ENCODE measurements at regions not wholly inside any gene's neighbourhood (a gene's known extent, or its start where the extent isn't known, plus 50 kb on each side); places are given as distances from the start of the nearest gene placed in this dataset.

GRCh38 chr4:56286763-56287162, 100.5 kb downstream of the AASDH start:
- Histone ChIP-seq H2BK5ac (ENCODE audit: low read length) (no peak overlapping the region), H3K27ac (ENCODE audit: low read depth, low read length) (no peak overlapping the region)
- no CpG with 5 or more reads among the region's 5 CpGs for WGBS (ENCODE audit: extremely low coverage, insufficient coverage, low lambda C conversion rate)

DNA sequence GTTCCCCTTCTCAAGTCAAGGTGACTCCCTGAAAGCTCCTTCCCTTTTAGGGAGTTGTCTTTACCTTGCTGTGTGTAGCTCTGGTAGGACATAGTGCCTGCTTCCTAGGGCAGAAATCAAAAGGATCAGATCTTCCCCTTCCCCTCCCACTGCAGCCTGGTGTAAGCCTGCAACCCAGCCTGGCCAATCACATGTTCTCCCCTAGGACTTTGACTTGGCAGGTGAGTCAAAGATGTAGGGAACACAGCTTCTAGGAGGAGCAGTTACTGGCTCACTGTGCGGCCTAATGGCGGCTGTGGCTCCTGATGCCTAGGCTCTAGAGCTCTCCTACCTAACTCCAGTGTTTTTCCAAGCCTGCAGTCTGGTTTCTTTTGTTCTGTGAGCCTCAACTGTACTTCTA, 103.9 kb downstream of the AASDH start:
- Histone ChIP-seq H3K18ac (ENCODE audit: low read length) (no peak overlapping the region), H3K27me3 (ENCODE audit: insufficient read depth, low read length, poor library complexity) (no peaks in the 10 kb centered on the region), H3K4me1 (ENCODE audit: control insufficient read depth, low read depth, low read length) (peaks cover 11% of the 10 kb centered on the region), H2BK15ac (replicated peaks; ENCODE audit: low read depth) (no peak overlapping the region), H3K79me2 (ENCODE audit: control insufficient read depth, insufficient read depth, low read length) (no peaks in the 10 kb centered on the region), H3K23ac (ENCODE audit: low read length) (no peak overlapping the region), H2BK120ac (ENCODE audit: low read depth, low read length) (no peak overlapping the region), H3K4me2 (ENCODE audit: low read length) (no peak overlapping the region), H3K9ac (ENCODE audit: low read length) (no peak overlapping the region), H3K79me1 (ENCODE audit: low read length) (no peaks in the 10 kb centered on the region), H4K5ac (ENCODE audit: low read length) (no peak overlapping the region), H2BK5ac (ENCODE audit: low read length) (peak overlapping the region; percentile 34), H3K4ac (ENCODE audit: low read depth, low read length) (no peak overlapping the region), H3K36me3 (ENCODE audit: control insufficient read depth, insufficient read depth, low read length) (no peaks in the 10 kb centered on the region), H3K4me3 (ENCODE audit: low read length) (no peak overlapping the region), H2AK5ac (ENCODE audit: low read length) (no peak overlapping the region), H3K56ac (ENCODE audit: low read length) (peak overlapping the region; percentile 57), H3K27ac (ENCODE audit: low read depth, low read length) (no peak overlapping the region), H4K8ac (ENCODE audit: low read depth, low read length) (no peak overlapping the region)
- WGBS (ENCODE audit: extremely low coverage, insufficient coverage, low lambda C conversion rate) = no CpG with 5 or more reads among the region's 2 CpGs
- DNase-seq = no peak

More at GRCh38 chr4:56286763-56287162, 100.5 kb downstream of the AASDH start:
- H3K9ac ChIP-seq (ENCODE audit: low read length) = no peak overlapping the region
- H3K23ac ChIP-seq (ENCODE audit: low read length) = no peak overlapping the region
- no peak overlapping the region for H2AK5ac ChIP-seq (ENCODE audit: low read length)
- H3K79me2 ChIP-seq (ENCODE audit: control insufficient read depth, insufficient read depth, low read length) = no peaks in the 10 kb centered on the region
- H2BK15ac ChIP-seq (replicated peaks; ENCODE audit: low read depth) = no peak overlapping the region
- no peak overlapping the region for H3K4ac ChIP-seq (ENCODE audit: low read depth, low read length)
- H3K4me3 ChIP-seq (ENCODE audit: low read length) = no peak overlapping the region
- H3K56ac ChIP-seq (ENCODE audit: low read length) = no peak overlapping the region
- H4K5ac ChIP-seq (ENCODE audit: low read length) = no peak overlapping the region
- DNase-seq = peak; percentile 16
- no peaks in the 10 kb centered on the region for H3K27me3 ChIP-seq (ENCODE audit: insufficient read depth, low read length, poor library complexity)
- H3K36me3 ChIP-seq (ENCODE audit: control insufficient read depth, insufficient read depth, low read length) = no peaks in the 10 kb centered on the region
- no peak overlapping the region for H3K4me2 ChIP-seq (ENCODE audit: low read length)
- no peak overlapping the region for H2BK120ac ChIP-seq (ENCODE audit: low read depth, low read length)
- H3K18ac ChIP-seq (ENCODE audit: low read length) = no peak overlapping the region
- H4K8ac ChIP-seq (ENCODE audit: low read depth, low read length) = no peak overlapping the region
- peaks cover 13% of the 10 kb centered on the region for H3K4me1 ChIP-seq (ENCODE audit: control insufficient read depth, low read depth, low read length)
- no peaks in the 10 kb centered on the region for H3K79me1 ChIP-seq (ENCODE audit: low read length)

DNA sequence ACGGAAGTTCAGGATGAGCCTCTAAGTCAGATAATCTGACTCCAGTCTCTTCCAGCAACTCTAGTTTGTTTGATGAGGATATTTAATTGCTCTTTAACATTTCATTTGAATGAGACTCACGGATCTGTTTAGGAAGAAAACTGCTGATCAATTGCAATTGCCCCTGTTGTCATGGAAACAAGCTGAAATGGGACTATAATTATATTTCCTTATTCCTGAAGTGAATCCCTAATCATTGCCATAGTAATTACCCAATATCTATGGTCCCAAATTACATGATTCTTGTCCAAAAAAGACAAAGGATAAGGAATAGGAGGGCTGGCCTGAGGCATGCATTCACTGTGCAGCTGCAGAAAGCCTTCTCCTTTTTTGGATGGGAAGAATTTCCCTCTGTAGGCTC, 105.3 kb downstream of the AASDH start:
- Histone ChIP-seq H3K79me1 (ENCODE audit: low read length) (no peaks in the 10 kb centered on the region), H3K27ac (ENCODE audit: low read depth, low read length) (no peak overlapping the region), H3K4me3 (ENCODE audit: low read length) (no peak overlapping the region), H4K8ac (ENCODE audit: low read depth, low read length) (no peak overlapping the region), H3K79me2 (ENCODE audit: control insufficient read depth, insufficient read depth, low read length) (no peaks in the 10 kb centered on the region), H2BK120ac (ENCODE audit: low read depth, low read length) (no peak overlapping the region), H3K56ac (ENCODE audit: low read length) (peak overlapping the region; percentile 29), H3K9ac (ENCODE audit: low read length) (no peak overlapping the region), H3K4ac (ENCODE audit: low read depth, low read length) (no peak overlapping the region), H2BK5ac (ENCODE audit: low read length) (no peak overlapping the region), H3K36me3 (ENCODE audit: control insufficient read depth, insufficient read depth, low read length) (no peaks in the 10 kb centered on the region), H3K18ac (ENCODE audit: low read length) (no peak overlapping the region), H3K4me2 (ENCODE audit: low read length) (no peak overlapping the region), H2AK5ac (ENCODE audit: low read length) (no peak overlapping the region), H3K23ac (ENCODE audit: low read length) (no peak overlapping the region), H2BK15ac (replicated peaks; ENCODE audit: low read depth) (no peak overlapping the region), H3K4me1 (ENCODE audit: control insufficient read depth, low read depth, low read length) (peaks cover 11% of the 10 kb centered on the region), H4K5ac (ENCODE audit: low read length) (no peak overlapping the region), H3K27me3 (ENCODE audit: insufficient read depth, low read length, poor library complexity) (no peaks in the 10 kb centered on the region)
- no CpG with 5 or more reads among the region's 2 CpGs for WGBS (ENCODE audit: extremely low coverage, insufficient coverage, low lambda C conversion rate)
- DNase-seq = no peak

- no peak overlapping the region for H2BK120ac ChIP-seq (ENCODE audit: low read depth, low read length)
- no peaks in the 10 kb centered on the region for H3K79me1 ChIP-seq (ENCODE audit: low read length)
- H3K9ac ChIP-seq (ENCODE audit: low read length) = no peak overlapping the region
- H2BK5ac ChIP-seq (ENCODE audit: low read length) = no peak overlapping the region
- H3K36me3 ChIP-seq (ENCODE audit: control insufficient read depth, insufficient read depth, low read length) = no peaks in the 10 kb centered on the region
- no peak overlapping the region for H2AK5ac ChIP-seq (ENCODE audit: low read length)
- H4K8ac ChIP-seq (ENCODE audit: low read depth, low read length) = no peak overlapping the region
- H3K27me3 ChIP-seq (ENCODE audit: insufficient read depth, low read length, poor library complexity) = no peaks in the 10 kb centered on the region
- no peak overlapping the region for H4K5ac ChIP-seq (ENCODE audit: low read length)
- H3K4me3 ChIP-seq (ENCODE audit: low read length) = no peak overlapping the region
- no peak overlapping the region for H3K56ac ChIP-seq (ENCODE audit: low read length)
- H3K4me2 ChIP-seq (ENCODE audit: low read length) = no peak overlapping the region
- H3K27ac ChIP-seq (ENCODE audit: low read depth, low read length) = no peak overlapping the region
- no peak for DNase-seq
- H3K23ac ChIP-seq (ENCODE audit: low read length) = no peak overlapping the region
- H2BK15ac ChIP-seq (replicated peaks; ENCODE audit: low read depth) = no peak overlapping the region
- H3K4ac ChIP-seq (ENCODE audit: low read depth, low read length) = no peak overlapping the region
- no peak overlapping the region for H3K18ac ChIP-seq (ENCODE audit: low read length)
- H3K4me1 ChIP-seq (ENCODE audit: control insufficient read depth, low read depth, low read length) = no peaks in the 10 kb centered on the region
- H3K79me2 ChIP-seq (ENCODE audit: control insufficient read depth, insufficient read depth, low read length) = no peaks in the 10 kb centered on the region
Observed at GRCh38 chr4:56276547-56276946, 110.7 kb downstream of the AASDH start.

DNA sequence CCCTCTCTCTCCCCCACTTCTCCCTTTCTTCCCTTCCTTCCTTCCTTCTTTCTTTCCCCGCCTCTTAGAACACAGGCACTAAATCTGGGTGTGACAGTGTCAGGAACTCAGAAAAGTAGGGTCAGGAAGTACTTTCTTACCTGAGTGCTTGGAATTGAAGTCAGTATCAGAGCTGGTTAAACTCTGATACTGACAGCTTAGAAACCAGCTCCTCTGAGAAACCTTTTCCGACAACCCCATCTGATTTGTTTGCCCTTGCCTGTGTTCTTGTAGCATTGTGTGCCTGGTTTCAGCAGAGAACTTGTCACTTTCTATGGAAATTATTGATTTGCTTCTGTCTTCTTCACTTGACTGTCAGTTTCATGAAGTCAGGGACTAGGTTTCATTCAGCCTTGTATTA, 113.9 kb downstream of the AASDH start:
- no peak overlapping the region for H2BK5ac ChIP-seq (ENCODE audit: low read length)
- no peaks in the 10 kb centered on the region for H3K79me2 ChIP-seq (ENCODE audit: control insufficient read depth, insufficient read depth, low read length)
- H3K36me3 ChIP-seq (ENCODE audit: control insufficient read depth, insufficient read depth, low read length) = no peaks in the 10 kb centered on the region
- no peak overlapping the region for H2BK15ac ChIP-seq (replicated peaks; ENCODE audit: low read depth)
- H4K5ac ChIP-seq (ENCODE audit: low read length) = no peak overlapping the region
- no peak overlapping the region for H3K23ac ChIP-seq (ENCODE audit: low read length)
- H3K4ac ChIP-seq (ENCODE audit: low read depth, low read length) = no peak overlapping the region
- no peak overlapping the region for H2AK5ac ChIP-seq (ENCODE audit: low read length)
- H3K27me3 ChIP-seq (ENCODE audit: insufficient read depth, low read length, poor library complexity) = no peaks in the 10 kb centered on the region
- no peak overlapping the region for H2BK120ac ChIP-seq (ENCODE audit: low read depth, low read length)
- H3K27ac ChIP-seq (ENCODE audit: low read depth, low read length) = no peak overlapping the region
- no peak overlapping the region for H3K18ac ChIP-seq (ENCODE audit: low read length)
- no peaks in the 10 kb centered on the region for H3K79me1 ChIP-seq (ENCODE audit: low read length)
- H4K8ac ChIP-seq (ENCODE audit: low read depth, low read length) = no peak overlapping the region
- WGBS (ENCODE audit: extremely low coverage, insufficient coverage, low lambda C conversion rate) = no CpG with 5 or more reads among the region's 2 CpGs
- no peak overlapping the region for H3K4me3 ChIP-seq (ENCODE audit: low read length)
- no peak overlapping the region for H3K4me2 ChIP-seq (ENCODE audit: low read length)
- H3K56ac ChIP-seq (ENCODE audit: low read length) = no peak overlapping the region
- no peak overlapping the region for H3K9ac ChIP-seq (ENCODE audit: low read length)
- H3K4me1 ChIP-seq (ENCODE audit: control insufficient read depth, low read depth, low read length) = no peaks in the 10 kb centered on the region
- DNase-seq = no peak

- Histone ChIP-seq H3K79me1 (ENCODE audit: low read length) (no peaks in the 10 kb centered on the region), H3K36me3 (ENCODE audit: control insufficient read depth, insufficient read depth, low read length) (no peaks in the 10 kb centered on the region), H4K5ac (ENCODE audit: low read length) (no peak overlapping the region), H3K4me2 (ENCODE audit: low read length) (no peak overlapping the region), H3K27me3 (ENCODE audit: insufficient read depth, low read length, poor library complexity) (no peaks in the 10 kb centered on the region), H2BK120ac (ENCODE audit: low read depth, low read length) (no peak overlapping the region), H3K4me1 (ENCODE audit: control insufficient read depth, low read depth, low read length) (no peaks in the 10 kb centered on the region), H2BK15ac (replicated peaks; ENCODE audit: low read depth) (no peak overlapping the region), H3K23ac (ENCODE audit: low read length) (no peak overlapping the region), H3K9ac (ENCODE audit: low read length) (no peak overlapping the region), H3K27ac (ENCODE audit: low read depth, low read length) (no peak overlapping the region), H3K56ac (ENCODE audit: low read length) (no peak overlapping the region), H3K4ac (ENCODE audit: low read depth, low read length) (no peak overlapping the region), H2AK5ac (ENCODE audit: low read length) (no peak overlapping the region), H3K4me3 (ENCODE audit: low read length) (no peak overlapping the region), H3K18ac (ENCODE audit: low read length) (no peak overlapping the region), H4K8ac (ENCODE audit: low read depth, low read length) (no peak overlapping the region), H2BK5ac (ENCODE audit: low read length) (no peak overlapping the region), H3K79me2 (ENCODE audit: control insufficient read depth, insufficient read depth, low read length) (no peaks in the 10 kb centered on the region)
- no CpG with 5 or more reads among the region's 2 CpGs for WGBS (ENCODE audit: extremely low coverage, insufficient coverage, low lambda C conversion rate)
- no peak for DNase-seq
Observed at GRCh38 chr4:56272927-56273326, 114.4 kb downstream of the AASDH start.
